HEK293 (cell line): ENCODE measurements at regions not wholly inside any gene's neighbourhood (a gene's known extent, or its start where the extent isn't known, plus 50 kb on each side); places are given as distances from the start of the nearest gene placed in this dataset.

Experiments used
- CTCF ChIA-PET: fragments of 350-600 bp; formaldehyde crosslinking; extraction: SDS; loops from one replicate; lab custom pipeline; 2021; ENCODE audit warnings: antibody characterized with exemption; lab: Yijun Ruan, JAX
- POLR2A ChIA-PET: fragments of 300-600 bp; formaldehyde crosslinking; extraction: SDS; loops from one replicate; lab custom pipeline; 2020; ENCODE audit warnings: antibody characterized with exemption, inconsistent platforms; lab: Yijun Ruan, JAX
- H3K27ac ChIP-seq: fragments of 200-500 bp; sonication (Bioruptor generic); 2 replicates; pipeline ENCODE4 v1.5.1; 2014; ENCODE audit warnings: low read depth, low read length, control low read depth, inconsistent platforms; ENCODE audit errors: extremely low read depth
- H3K36me3 ChIP-seq, 2 experiments: fragments of 200-500 bp in 1 of 2; sonication (Bioruptor generic) in 1 of 2; 1 replicate in 1 of 2; 2 replicates in 1 of 2; pipeline ENCODE4 v1.5.1; 2014 to 2017; ENCODE audit warnings: inconsistent platforms in 2 of 2, low read length in 2 of 2; ENCODE audit not compliant: control insufficient read depth in 2 of 2, insufficient read depth in 1 of 2
- H3K4me1 ChIP-seq: fragments of 200-500 bp; sonication (Bioruptor generic); 2 replicates; pipeline ENCODE4 v1.5.1; 2014; ENCODE audit warnings: mild to moderate bottlenecking, low read length, inconsistent platforms; ENCODE audit not compliant: control insufficient read depth, insufficient read depth
- H3K4me3 ChIP-seq: 2 replicates; pipeline ENCODE4 v1.5.1; 2011; ENCODE audit warnings: low read depth, mild to moderate bottlenecking, control low read depth, low read length, moderate library complexity
- H3K9me3 ChIP-seq: fragments of 200-500 bp; sonication (Bioruptor generic); 2 replicates; pipeline ENCODE4 v1.5.1; 2014; ENCODE audit warnings: low read depth, low read length, inconsistent platforms; ENCODE audit not compliant: control insufficient read depth, insufficient read depth
- BCL11B ChIP-seq: fragments of 450-650 bp; formaldehyde crosslinking; IDR thresholded peaks from 2 replicates; pipeline ENCODE4 v1.5.1; 2016; ENCODE audit warnings: low read depth, missing biosample characterization, missing genetic modification characterization
- GLI4 ChIP-seq: fragments of 450-650 bp; formaldehyde crosslinking; IDR thresholded peaks from 2 replicates; pipeline ENCODE4 v1.5.1; 2016; ENCODE audit warnings: missing biosample characterization, missing genetic modification characterization
- GLIS2 ChIP-seq: fragments of 450-650 bp; formaldehyde crosslinking; IDR thresholded peaks from 2 replicates; pipeline ENCODE4 v1.5.1; 2016; ENCODE audit warnings: missing biosample characterization, missing genetic modification characterization
- HOXA7 ChIP-seq: sonication (generic); formaldehyde crosslinking; IDR thresholded peaks from 2 replicates; pipeline ENCODE4 v1.8.1; 2022; ENCODE audit warnings: missing genetic modification reagents, borderline replicate concordance
- KLF16 ChIP-seq: fragments of 450-650 bp; formaldehyde crosslinking; IDR thresholded peaks from 2 replicates; pipeline ENCODE4 v1.5.1; 2017; ENCODE audit warnings: missing biosample characterization, missing genetic modification characterization
- SP3 ChIP-seq: fragments of 450-650 bp; formaldehyde crosslinking; IDR thresholded peaks from 2 replicates; pipeline ENCODE4 v1.5.1; 2016; ENCODE audit warnings: missing biosample characterization, missing genetic modification characterization
- ZFP41 ChIP-seq: fragments of 450-650 bp; formaldehyde crosslinking; IDR thresholded peaks from 2 replicates; pipeline ENCODE4 v1.5.1; 2016; ENCODE audit warnings: missing biosample characterization, missing genetic modification characterization, borderline replicate concordance
- ZNF138 ChIP-seq: fragments of 450-650 bp; formaldehyde crosslinking; IDR thresholded peaks from 2 replicates; pipeline ENCODE4 v1.5.1; 2016; ENCODE audit warnings: missing biosample characterization, missing genetic modification characterization, borderline replicate concordance
- ZNF169 ChIP-seq: fragments of 450-650 bp; formaldehyde crosslinking; IDR thresholded peaks from 2 replicates; pipeline ENCODE4 v1.5.1; 2016; ENCODE audit warnings: missing biosample characterization, missing genetic modification characterization
- ZNF239 ChIP-seq: fragments of 450-650 bp; formaldehyde crosslinking; IDR thresholded peaks from 2 replicates; pipeline ENCODE4 v1.5.1; 2016; ENCODE audit warnings: missing biosample characterization, missing genetic modification characterization
- ZNF335 ChIP-seq: fragments of 450-650 bp; formaldehyde crosslinking; conservative IDR thresholded peaks from 2 replicates; pipeline ENCODE4 v1.5.1; 2016; ENCODE audit warnings: missing biosample characterization, missing genetic modification characterization
- ZNF354C ChIP-seq: fragments of 450-650 bp; formaldehyde crosslinking; IDR thresholded peaks from 2 replicates; pipeline ENCODE4 v1.5.1; 2016; ENCODE audit warnings: missing biosample characterization, missing genetic modification characterization, low read depth, borderline replicate concordance
- ZNF366 ChIP-seq: fragments of 450-650 bp; formaldehyde crosslinking; conservative IDR thresholded peaks from 2 replicates; pipeline ENCODE4 v1.5.1; 2016; ENCODE audit warnings: missing biosample characterization, missing genetic modification characterization
- ZNF404 ChIP-seq: fragments of 450-650 bp; formaldehyde crosslinking; IDR thresholded peaks from 2 replicates; pipeline ENCODE4 v1.5.1; 2017; ENCODE audit warnings: missing biosample characterization, missing genetic modification characterization
- ZNF426 ChIP-seq: fragments of 450-650 bp; formaldehyde crosslinking; IDR thresholded peaks from 2 replicates; pipeline ENCODE4 v1.5.1; 2017; ENCODE audit warnings: missing biosample characterization, missing genetic modification characterization, mild to moderate bottlenecking, inconsistent platforms, moderate library complexity
- ZNF529 ChIP-seq: fragments of 450-650 bp; formaldehyde crosslinking; IDR thresholded peaks from 2 replicates; pipeline ENCODE4 v1.5.1; 2017; ENCODE audit warnings: missing genetic modification characterization, missing biosample characterization; ENCODE audit not compliant: insufficient replicate concordance
- ZNF561 ChIP-seq: fragments of 450-650 bp; IDR thresholded peaks from 2 replicates; pipeline ENCODE4 v1.5.1; 2018; ENCODE audit warnings: missing biosample characterization, missing genetic modification characterization, borderline replicate concordance
- ZNF596 ChIP-seq: fragments of 450-650 bp; IDR thresholded peaks from 2 replicates; pipeline ENCODE4 v1.5.0; 2018; ENCODE audit warnings: missing biosample characterization, mild to moderate bottlenecking, missing genetic modification characterization, moderate library complexity
- ZNF621 ChIP-seq: fragments of 450-650 bp; formaldehyde crosslinking; IDR thresholded peaks from 2 replicates; pipeline ENCODE4 v1.5.1; 2017; ENCODE audit warnings: missing biosample characterization, missing genetic modification characterization
- ZNF830 ChIP-seq: fragments of 450-650 bp; IDR thresholded peaks from 2 replicates; pipeline ENCODE4 v1.5.0; 2018; ENCODE audit warnings: missing biosample characterization, missing genetic modification characterization, low read depth, mild to moderate bottlenecking, moderate library complexity
- TF ChIP-seq, protein P1 (sequence below): fragments of 450-650 bp; formaldehyde crosslinking; IDR thresholded peaks from 2 replicates; pipeline ENCODE4 v1.5.1; 2016; ENCODE audit warnings: missing biosample characterization, missing genetic modification characterization
- TF ChIP-seq, protein P2 (sequence below): fragments of 450-650 bp; formaldehyde crosslinking; IDR thresholded peaks from 2 replicates; pipeline ENCODE4 v1.5.1; 2016; ENCODE audit warnings: missing biosample characterization, missing genetic modification characterization
- TF ChIP-seq, protein P3 (sequence below): fragments of 450-650 bp; formaldehyde crosslinking; IDR thresholded peaks from 2 replicates; pipeline ENCODE4 v1.5.1; 2017; ENCODE audit warnings: missing biosample characterization, missing genetic modification characterization
- TF ChIP-seq, protein P4 (sequence below): fragments of 450-650 bp; formaldehyde crosslinking; optimal IDR thresholded peaks from 2 replicates; pipeline ENCODE3; 2016; ENCODE audit warnings: missing biosample characterization, mild to moderate bottlenecking, missing genetic modification characterization
- TF ChIP-seq, protein P5 (sequence below): fragments of 450-650 bp; formaldehyde crosslinking; IDR thresholded peaks from 2 replicates; pipeline ENCODE4 v1.5.1; 2016; ENCODE audit warnings: missing biosample characterization, missing genetic modification characterization
- TF ChIP-seq, protein P6 (sequence below): fragments of 450-650 bp; formaldehyde crosslinking; IDR thresholded peaks from 2 replicates; pipeline ENCODE4 v1.5.1; 2017; ENCODE audit warnings: missing biosample characterization, missing genetic modification characterization

DNA sequence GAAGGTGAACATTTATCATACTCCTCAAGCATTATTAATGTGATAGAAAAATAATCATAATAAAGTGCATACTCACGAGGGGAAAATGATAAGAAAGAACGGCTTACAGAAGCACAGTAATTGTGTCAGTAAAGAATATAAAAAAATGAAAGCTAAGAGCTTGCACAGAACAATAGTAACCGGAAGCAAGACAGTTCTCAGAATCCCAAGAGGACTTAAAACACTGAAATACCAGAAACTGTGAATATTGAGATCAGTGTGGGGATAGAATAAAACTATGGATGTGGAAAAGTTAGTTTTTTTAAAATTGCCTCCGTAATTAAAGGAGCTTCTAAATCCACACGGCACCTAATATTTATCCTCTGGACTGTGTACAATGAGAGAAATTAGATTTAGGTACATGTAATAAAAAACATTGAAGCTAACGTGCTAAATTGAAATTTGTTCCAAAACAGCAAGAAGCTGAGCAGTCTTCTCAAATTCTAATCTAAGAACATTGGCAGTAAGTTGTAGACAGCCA, 482.7 kb downstream of the SLITRK6 start:
- CTCF ChIA-PET = no interaction called here
- no peaks in the 10 kb centered on the region for H3K4me1 ChIP-seq
- H3K4me3 ChIP-seq = no peak overlapping the region
- H3K9me3 ChIP-seq = no peaks in the 10 kb centered on the region
- POLR2A ChIA-PET = no interaction called here
- TF ChIP-seq, protein P1, sequence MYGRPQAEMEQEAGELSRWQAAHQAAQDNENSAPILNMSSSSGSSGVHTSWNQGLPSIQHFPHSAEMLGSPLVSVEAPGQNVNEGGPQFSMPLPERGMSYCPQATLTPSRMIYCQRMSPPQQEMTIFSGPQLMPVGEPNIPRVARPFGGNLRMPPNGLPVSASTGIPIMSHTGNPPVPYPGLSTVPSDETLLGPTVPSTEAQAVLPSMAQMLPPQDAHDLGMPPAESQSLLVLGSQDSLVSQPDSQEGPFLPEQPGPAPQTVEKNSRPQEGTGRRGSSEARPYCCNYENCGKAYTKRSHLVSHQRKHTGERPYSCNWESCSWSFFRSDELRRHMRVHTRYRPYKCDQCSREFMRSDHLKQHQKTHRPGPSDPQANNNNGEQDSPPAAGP (tag by site-specific recombination) = no peak
- TF ChIP-seq, protein P2, sequence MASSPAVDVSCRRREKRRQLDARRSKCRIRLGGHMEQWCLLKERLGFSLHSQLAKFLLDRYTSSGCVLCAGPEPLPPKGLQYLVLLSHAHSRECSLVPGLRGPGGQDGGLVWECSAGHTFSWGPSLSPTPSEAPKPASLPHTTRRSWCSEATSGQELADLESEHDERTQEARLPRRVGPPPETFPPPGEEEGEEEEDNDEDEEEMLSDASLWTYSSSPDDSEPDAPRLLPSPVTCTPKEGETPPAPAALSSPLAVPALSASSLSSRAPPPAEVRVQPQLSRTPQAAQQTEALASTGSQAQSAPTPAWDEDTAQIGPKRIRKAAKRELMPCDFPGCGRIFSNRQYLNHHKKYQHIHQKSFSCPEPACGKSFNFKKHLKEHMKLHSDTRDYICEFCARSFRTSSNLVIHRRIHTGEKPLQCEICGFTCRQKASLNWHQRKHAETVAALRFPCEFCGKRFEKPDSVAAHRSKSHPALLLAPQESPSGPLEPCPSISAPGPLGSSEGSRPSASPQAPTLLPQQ (tag by site-specific recombination) = no peak
- TF ChIP-seq ZNF596 (no peak), ZNF335 (no peak), ZNF354C (tag by site-specific recombination) (no peak), ZNF426 (no peak), KLF16 (tag by site-specific recombination) (no peak), ZFP41 (tag by site-specific recombination) (no peak), ZNF169 (tag by site-specific recombination) (no peak), ZNF621 (tag by site-specific recombination) (no peak), GLIS2 (tag by site-specific recombination) (no peak), SP3 (tag by site-specific recombination) (no peak), ZNF529 (tag by site-specific recombination) (no peak), GLI4 (tag by site-specific recombination) (no peak)
- TF ChIP-seq, protein P3, sequence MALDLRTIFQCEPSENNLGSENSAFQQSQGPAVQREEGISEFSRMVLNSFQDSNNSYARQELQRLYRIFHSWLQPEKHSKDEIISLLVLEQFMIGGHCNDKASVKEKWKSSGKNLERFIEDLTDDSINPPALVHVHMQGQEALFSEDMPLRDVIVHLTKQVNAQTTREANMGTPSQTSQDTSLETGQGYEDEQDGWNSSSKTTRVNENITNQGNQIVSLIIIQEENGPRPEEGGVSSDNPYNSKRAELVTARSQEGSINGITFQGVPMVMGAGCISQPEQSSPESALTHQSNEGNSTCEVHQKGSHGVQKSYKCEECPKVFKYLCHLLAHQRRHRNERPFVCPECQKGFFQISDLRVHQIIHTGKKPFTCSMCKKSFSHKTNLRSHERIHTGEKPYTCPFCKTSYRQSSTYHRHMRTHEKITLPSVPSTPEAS (tag by site-specific recombination) = no peak
- no peak overlapping the region for H3K27ac ChIP-seq
- no peaks in the 10 kb centered on the region for H3K36me3 ChIP-seq

DNA sequence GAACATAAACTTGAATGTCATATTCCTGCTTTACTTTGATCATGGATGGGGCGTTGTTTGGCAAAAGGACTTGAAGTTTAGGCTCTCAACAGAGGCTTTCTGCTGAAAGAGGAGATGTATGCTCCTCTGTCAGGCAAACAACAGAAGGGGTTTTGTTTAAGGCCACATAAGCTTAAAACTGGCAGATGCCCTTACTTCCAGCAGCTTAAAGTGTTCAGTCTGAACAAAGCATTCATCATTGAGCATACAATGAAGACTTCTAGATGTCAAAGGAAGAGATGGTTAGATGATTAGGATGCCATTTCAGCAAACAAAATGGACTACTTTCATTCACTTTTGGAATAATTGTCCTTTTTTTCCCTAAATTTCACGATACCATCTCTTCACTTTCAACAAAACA, 484.5 kb downstream of the SLITRK6 start:
- Histone ChIP-seq H3K36me3 (no peaks in the 10 kb centered on the region), H3K4me1 (no peaks in the 10 kb centered on the region), H3K27ac (no peak overlapping the region), H3K4me3 (no peak overlapping the region), H3K9me3 (no peaks in the 10 kb centered on the region)
- POLR2A ChIA-PET = no interaction called here
- CTCF ChIA-PET = no interaction called here
- TF ChIP-seq ZNF138 (tag by site-specific recombination) (no peak), ZNF366 (no peak), ZNF239 (tag by site-specific recombination) (no peak), HOXA7 (CRISPR knock-in tag) (no peak), BCL11B (no peak), ZNF561 (tag by site-specific recombination) (no peak), ZNF830 (tag by site-specific recombination) (no peak), ZNF404 (tag by site-specific recombination) (no peak)
- TF ChIP-seq, protein P4, sequence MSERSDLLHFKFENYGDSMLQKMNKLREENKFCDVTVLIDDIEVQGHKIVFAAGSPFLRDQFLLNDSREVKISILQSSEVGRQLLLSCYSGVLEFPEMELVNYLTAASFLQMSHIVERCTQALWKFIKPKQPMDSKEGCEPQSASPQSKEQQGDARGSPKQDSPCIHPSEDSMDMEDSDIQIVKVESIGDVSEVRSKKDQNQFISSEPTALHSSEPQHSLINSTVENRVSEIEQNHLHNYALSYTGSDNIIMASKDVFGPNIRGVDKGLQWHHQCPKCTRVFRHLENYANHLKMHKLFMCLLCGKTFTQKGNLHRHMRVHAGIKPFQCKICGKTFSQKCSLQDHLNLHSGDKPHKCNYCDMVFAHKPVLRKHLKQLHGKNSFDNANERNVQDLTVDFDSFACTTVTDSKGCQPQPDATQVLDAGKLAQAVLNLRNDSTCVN = no peak
- TF ChIP-seq, protein P5, sequence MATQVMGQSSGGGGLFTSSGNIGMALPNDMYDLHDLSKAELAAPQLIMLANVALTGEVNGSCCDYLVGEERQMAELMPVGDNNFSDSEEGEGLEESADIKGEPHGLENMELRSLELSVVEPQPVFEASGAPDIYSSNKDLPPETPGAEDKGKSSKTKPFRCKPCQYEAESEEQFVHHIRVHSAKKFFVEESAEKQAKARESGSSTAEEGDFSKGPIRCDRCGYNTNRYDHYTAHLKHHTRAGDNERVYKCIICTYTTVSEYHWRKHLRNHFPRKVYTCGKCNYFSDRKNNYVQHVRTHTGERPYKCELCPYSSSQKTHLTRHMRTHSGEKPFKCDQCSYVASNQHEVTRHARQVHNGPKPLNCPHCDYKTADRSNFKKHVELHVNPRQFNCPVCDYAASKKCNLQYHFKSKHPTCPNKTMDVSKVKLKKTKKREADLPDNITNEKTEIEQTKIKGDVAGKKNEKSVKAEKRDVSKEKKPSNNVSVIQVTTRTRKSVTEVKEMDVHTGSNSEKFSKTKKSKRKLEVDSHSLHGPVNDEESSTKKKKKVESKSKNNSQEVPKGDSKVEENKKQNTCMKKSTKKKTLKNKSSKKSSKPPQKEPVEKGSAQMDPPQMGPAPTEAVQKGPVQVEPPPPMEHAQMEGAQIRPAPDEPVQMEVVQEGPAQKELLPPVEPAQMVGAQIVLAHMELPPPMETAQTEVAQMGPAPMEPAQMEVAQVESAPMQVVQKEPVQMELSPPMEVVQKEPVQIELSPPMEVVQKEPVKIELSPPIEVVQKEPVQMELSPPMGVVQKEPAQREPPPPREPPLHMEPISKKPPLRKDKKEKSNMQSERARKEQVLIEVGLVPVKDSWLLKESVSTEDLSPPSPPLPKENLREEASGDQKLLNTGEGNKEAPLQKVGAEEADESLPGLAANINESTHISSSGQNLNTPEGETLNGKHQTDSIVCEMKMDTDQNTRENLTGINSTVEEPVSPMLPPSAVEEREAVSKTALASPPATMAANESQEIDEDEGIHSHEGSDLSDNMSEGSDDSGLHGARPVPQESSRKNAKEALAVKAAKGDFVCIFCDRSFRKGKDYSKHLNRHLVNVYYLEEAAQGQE (tag by site-specific recombination) = no peak
- TF ChIP-seq, protein P6, sequence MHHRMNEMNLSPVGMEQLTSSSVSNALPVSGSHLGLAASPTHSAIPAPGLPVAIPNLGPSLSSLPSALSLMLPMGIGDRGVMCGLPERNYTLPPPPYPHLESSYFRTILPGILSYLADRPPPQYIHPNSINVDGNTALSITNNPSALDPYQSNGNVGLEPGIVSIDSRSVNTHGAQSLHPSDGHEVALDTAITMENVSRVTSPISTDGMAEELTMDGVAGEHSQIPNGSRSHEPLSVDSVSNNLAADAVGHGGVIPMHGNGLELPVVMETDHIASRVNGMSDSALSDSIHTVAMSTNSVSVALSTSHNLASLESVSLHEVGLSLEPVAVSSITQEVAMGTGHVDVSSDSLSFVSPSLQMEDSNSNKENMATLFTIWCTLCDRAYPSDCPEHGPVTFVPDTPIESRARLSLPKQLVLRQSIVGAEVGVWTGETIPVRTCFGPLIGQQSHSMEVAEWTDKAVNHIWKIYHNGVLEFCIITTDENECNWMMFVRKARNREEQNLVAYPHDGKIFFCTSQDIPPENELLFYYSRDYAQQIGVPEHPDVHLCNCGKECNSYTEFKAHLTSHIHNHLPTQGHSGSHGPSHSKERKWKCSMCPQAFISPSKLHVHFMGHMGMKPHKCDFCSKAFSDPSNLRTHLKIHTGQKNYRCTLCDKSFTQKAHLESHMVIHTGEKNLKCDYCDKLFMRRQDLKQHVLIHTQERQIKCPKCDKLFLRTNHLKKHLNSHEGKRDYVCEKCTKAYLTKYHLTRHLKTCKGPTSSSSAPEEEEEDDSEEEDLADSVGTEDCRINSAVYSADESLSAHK (tag by site-specific recombination) = no peak
